Motor neuron (in vitro differentiated cells): ENCODE measurements at regions not wholly inside any gene's neighbourhood (a gene's known extent, or its start where the extent isn't known, plus 50 kb on each side); places are given as distances from the start of the nearest gene placed in this dataset.
A peak's percentile ranks its signal among the peaks of the same experiment; 100 is the strongest.
"Not testable (repeated sequence)": the region's sequence is repeated elsewhere in the genome, so short reads cannot be mapped to it uniquely, and the experiment has no call there.

ENCODE experiments used
- ATAC-seq, 8 experiments: fragments of 200-7000 bp; cut with Tn5 transposase; replicated peaks in 6 of 8; 2 replicates each; pipeline ENCODE4 v1.8.0; 2021; ENCODE audit warnings: mild to moderate bottlenecking in 8 of 8, moderate library complexity in 8 of 8
- H3K27ac ChIP-seq, 2 donors: fragments of 250-450 bp; sonication (Bioruptor Pico); 2 replicates each; pipeline ENCODE4 v1.9.0; 2021; ENCODE audit warnings: antibody characterized with exemption in 2 of 2, mild to moderate bottlenecking in 2 of 2, moderate library complexity in 1 of 2
- H3K4me1 ChIP-seq, 2 donors: fragments of 250-450 bp; sonication (Bioruptor Pico); replicated peaks in 1 of 2; 2 replicates each; pipeline ENCODE4 v1.6.1; 2021; ENCODE audit warnings: antibody characterized with exemption in 2 of 2, mild to moderate bottlenecking in 2 of 2, moderate library complexity in 1 of 2
- H3K4me3 ChIP-seq, 5 donors: fragments of 250-450 bp; sonication (Bioruptor Pico); 2 replicates each; pipeline ENCODE4 v1.9.0; 2021; ENCODE audit warnings: antibody characterized with exemption in 5 of 5, mild to moderate bottlenecking in 5 of 5, moderate library complexity in 4 of 5
- WGBS, 10 experiments: fragments of 450-650 bp; shearing (Covaris generic); methylation state at CpG; one replicate each; pipeline ENCODE4 v1.0.0; 2022; 5-methylcytosine and 5-hydroxymethylcytosine counted together
- in situ Hi-C, 9 experiments: fragments of 400-800 bp; cut with MboI; loops; one replicate each; pipeline ENCODE4 v1.15.0; 2021; ENCODE audit warnings: low sequenced_read_pairs in 9 of 9, low pct_unique_long_range_greater_than_20kb in 2 of 9; ENCODE audit not compliant: unreplicated experiment in 9 of 9

DNA sequence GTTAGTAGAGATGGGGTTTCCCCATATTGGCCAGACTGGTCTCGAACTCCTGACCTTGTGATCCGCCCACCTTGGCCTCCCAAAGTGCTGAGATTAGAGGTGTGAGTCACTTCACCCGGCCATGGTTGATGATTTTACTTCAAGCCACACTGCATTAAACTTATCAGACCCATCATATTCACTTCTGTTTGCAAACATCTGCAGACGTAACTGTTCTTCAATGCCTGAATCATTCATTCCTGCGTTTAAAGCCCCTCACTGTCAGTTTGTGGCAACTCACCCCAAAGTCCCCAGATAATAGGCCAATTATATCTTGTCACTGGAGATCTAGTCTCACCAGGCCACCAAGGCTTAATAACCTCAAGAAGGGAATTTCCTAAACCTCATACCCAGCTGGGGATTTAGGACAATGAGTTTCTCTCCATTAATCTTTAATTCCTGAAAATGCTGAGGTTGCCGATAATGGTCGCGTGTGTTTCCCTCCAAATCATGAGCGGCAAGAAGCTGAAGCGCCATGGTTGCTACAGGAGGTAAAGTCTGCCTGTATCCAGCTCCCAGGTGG is 229.6 kb downstream of the LY86 start:
- in situ Hi-C loops = no loop called here
- H3K4me1 ChIP-seq = peaks cover 0 to 2% of the 10 kb centered on the region in 2 donors
- 74 to 100% (median 93%) methylated on average over 1 to 10 of the region's 10 CpGs; no CpG with 5 or more reads in 1 of the 10 experiments for WGBS, 10 experiments
- ATAC-seq = no peak
- H3K27ac ChIP-seq = no peak overlapping the region
- H3K4me3 ChIP-seq = no peak overlapping the region

DNA sequence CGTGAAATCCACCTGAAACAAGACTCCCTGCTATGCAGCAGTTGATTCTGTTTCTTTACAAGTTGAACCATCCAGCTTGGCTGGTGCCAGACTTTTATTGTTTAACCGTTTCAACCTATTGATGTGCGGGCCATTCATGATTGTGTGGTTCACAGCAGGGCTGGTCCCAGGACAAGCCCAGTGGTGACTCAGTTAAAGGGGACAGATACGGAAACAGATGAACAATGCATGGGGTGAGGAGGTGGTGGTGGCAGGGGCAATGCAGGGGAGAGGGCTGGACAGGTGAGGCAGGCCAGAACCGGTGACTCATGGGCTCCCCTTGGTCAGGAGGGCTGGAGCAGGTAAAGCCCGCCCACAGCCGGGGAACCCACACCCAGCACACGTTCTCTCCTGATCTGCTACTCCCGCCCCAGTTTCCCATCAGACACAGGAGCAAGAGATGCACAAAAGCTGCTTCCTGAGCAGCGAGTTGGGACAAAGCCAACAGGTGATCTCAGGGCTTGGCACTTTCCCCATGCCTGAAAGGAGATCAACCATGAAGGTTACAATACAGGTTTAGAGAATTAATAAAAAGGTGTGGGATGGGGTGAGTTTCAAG is 232.2 kb downstream of the LY86 start:
- ATAC-seq = peak in 3 of 8 experiments; percentile 20 to 33 (median 32)
- H3K27ac ChIP-seq = no peak overlapping the region
- WGBS, 10 experiments = 0 to 61% (median 27%) methylated on average over 1 to 7 of the region's 10 CpGs; no CpG with 5 or more reads in 2 of the 10 experiments
- no peak overlapping the region for H3K4me3 ChIP-seq
- in situ Hi-C loops = no loop called here
- H3K4me1 ChIP-seq = no peaks in the 10 kb centered on the region

DNA sequence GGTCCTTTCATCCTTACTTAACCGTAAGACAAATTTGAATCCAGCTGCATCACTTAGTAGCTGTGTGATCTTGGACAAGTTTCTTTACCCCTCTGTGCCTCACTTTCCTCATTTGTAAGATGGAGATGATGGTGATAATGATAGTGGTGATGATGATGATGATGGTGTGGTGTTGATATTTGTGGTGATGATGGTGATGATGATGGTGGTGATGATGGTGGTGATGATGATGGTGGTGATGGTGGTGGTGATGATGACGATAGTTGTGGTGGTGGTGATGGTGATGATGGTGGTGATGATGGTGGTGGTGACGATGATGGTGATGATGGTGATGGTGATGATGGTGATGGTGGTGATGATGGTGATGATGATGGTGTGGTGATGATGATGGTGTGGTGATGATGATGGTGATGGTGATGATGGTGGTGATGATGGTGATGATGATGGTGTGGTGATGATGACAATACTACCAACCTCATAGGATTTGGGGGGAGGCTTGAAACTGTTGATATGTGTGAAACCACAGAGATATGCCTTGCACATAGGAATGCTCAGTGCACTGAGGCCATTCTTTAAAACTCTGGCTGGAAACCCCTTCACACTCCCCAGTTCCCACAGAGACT is 233.2 kb downstream of the LY86 start:
- Histone ChIP-seq H3K4me3 (no peak overlapping the region), H3K4me1 (no peaks in the 10 kb centered on the region), H3K27ac (no peak overlapping the region)
- ATAC-seq = no peak
- 33 to 100% (median 100%) methylated on average over 1 of the region's 3 CpGs; no CpG with 5 or more reads in 5 of the 10 experiments for WGBS, 10 experiments
- in situ Hi-C loops = no loop called here

DNA sequence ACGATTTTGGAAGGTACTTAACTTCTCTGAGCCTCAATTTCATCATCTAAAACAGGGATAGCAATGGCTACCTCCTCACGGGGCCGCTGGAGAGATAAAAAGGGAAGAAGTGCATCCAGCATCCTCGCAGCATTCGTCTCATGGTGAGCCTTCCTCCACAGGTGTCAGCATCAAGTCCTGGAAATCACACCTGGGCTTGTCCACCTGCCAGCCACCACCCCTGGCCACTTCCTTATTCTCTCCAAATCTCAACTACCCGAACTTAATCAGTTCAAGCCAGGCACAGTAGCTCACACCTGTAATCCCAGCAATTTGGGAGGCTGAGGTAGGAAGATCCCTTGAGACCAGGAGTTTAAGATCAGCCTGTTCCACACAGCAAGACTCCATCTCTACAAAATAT is 234.5 kb downstream of the LY86 start:
- no peaks in the 10 kb centered on the region for H3K4me1 ChIP-seq
- ATAC-seq = no peak
- in situ Hi-C loops = no loop called here
- 0 to 86% (median 65%) methylated on average over 1 to 6 of the region's 6 CpGs; no CpG with 5 or more reads in 3 of the 10 experiments for WGBS, 10 experiments
- H3K27ac ChIP-seq = no peak overlapping the region
- no peak overlapping the region for H3K4me3 ChIP-seq

DNA sequence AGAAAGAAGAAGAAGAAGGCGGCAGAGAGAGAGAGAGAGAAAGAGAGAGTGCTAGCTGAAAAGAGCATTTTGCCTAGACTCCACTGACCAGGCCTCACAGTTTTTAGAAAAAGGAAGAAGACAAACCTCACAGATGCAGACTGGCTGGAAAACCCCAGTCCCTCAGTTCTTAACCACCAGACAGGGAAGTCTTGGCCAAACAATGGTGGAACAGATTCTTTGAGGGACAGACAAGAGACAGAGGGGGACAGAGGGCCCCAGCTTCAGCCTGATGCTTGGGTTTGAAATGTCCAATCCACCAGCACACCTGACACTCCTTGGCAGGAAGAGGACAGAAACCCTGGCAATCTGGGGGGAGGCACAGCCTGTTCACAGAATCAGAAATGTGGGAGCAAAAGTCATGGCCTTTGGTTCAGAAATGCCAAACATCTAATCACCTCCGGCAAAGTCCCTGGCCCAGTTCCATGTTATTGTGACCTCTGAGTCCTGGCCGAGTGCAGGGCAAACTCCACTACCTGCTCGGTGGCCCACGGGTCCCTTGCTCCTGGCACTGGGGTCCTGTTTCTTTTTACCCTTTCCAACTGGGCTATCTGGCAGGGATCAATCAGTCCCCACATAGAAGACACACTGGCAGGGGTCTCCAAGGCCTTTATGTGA is 235.2 kb downstream of the LY86 start:
- no peak for ATAC-seq
- Histone ChIP-seq H3K27ac (no peak overlapping the region), H3K4me1 (no peaks in the 10 kb centered on the region), H3K4me3 (no peak overlapping the region)
- WGBS, 10 experiments = 60 to 100% (median 89%) methylated on average over 1 to 3 of the region's 5 CpGs; no CpG with 5 or more reads in 1 of the 10 experiments
- in situ Hi-C loops = no loop called here

DNA sequence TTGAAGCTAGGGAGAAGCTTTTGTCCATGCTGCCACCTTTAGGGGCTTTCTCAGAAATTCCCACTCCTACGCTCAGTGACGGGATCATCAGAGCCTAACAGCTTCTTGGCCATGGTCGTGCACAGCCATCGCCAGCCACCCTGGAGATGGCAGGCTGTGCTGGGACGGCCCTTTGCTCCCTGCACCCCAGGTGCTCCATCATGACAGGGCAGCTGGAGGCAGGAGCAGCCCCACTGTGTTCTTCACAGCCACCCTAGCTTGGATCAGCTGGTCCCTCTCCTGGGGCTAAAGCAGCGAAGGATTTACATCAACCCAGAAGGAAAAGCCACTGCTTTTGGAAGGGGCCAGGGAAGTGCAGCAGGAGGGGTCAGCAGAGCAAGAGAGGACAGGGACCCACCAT is 235.9 kb downstream of the LY86 start:
- no peak overlapping the region for H3K27ac ChIP-seq
- in situ Hi-C loops = no loop called here
- WGBS, 10 experiments = 60 to 100% (median 100%) methylated on average over 1 to 2 of the region's 6 CpGs; no CpG with 5 or more reads in 3 of the 10 experiments
- no peak for ATAC-seq
- H3K4me1 ChIP-seq = no peaks in the 10 kb centered on the region
- H3K4me3 ChIP-seq = no peak overlapping the region

DNA sequence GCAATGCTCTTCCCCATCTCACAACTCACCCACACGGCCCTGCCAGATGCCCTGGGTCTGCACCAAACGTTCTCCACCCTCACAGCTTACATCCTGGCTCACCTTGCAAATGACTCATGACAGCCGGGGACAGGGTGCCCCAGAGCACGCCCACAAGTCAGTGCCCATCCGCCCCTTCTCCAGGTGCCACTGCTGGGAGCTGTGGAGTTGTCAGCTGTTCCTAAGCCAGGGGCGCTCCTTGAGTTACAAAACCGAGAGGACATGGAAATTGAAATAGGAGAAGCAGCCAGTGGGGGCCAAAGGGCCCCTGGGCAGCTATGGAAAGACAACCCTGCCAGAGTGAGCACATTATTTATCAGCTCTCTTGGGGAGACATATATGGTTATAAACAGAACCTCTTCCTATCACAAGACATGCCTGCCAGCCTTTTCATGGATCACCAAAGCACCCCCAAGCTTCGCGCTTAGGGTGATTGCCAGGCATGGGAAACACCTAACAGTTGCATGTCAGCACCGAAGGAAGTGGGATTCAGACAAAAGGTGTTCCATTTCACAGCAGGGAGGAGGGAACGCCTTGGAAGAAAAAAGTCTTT is 236.8 kb downstream of the LY86 start:
- H3K27ac ChIP-seq = no peak overlapping the region
- in situ Hi-C loops = no loop called here
- no peak overlapping the region for H3K4me3 ChIP-seq
- no peak for ATAC-seq
- H3K4me1 ChIP-seq = no peaks in the 10 kb centered on the region
- 80 to 100% (median 96%) methylated on average over 1 to 6 of the region's 11 CpGs; no CpG with 5 or more reads in 2 of the 10 experiments for WGBS, 10 experiments

DNA sequence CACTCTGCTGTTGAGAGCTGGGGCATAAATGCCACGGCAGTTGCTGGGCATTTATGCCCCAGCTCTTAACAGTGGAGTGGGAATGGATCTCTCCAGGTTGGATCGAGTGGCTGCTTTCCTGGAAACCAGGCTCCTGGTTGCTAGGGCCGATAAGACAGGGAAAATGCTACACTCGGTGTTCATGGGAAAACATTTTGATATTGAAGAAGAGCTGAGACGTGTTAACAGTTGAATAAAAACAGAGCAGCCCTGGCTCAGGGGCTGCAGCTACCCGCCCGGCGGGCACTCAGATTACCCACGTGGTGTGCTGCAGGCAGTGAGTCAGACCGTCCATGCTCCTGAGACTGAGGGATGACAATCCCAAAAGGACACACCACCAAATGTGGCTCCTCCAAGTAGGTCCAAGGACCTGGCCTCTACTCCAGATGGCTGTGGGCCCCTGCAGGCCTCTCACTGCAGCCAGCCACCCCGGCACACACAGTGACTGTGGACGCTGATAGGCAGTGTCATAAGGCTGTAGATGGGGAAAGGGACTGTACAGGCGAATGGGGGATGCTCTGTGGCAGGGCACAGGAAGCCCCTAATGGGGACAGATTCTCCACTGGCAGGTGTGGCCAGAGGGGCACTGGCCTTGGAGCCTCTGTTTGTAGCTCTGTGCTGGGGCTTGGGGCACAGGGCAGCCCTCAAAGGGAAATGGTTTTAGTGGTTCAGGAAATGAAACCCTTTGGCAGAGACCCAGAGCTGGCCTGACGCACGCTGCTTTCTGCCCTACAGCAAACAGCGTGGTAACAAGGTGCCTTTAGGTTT is 237.8 kb downstream of the LY86 start:
- WGBS, 10 experiments = 72 to 92% (median 86%) methylated on average over 1 to 13 of the region's 16 CpGs; no CpG with 5 or more reads in 2 of the 10 experiments
- no peak overlapping the region for H3K4me3 ChIP-seq
- in situ Hi-C loops = no loop called here
- ATAC-seq = peak in 6 of 8 experiments; percentile 17 to 94 (median 38)
- no peaks in the 10 kb centered on the region for H3K4me1 ChIP-seq
- H3K27ac ChIP-seq = no peak overlapping the region

DNA sequence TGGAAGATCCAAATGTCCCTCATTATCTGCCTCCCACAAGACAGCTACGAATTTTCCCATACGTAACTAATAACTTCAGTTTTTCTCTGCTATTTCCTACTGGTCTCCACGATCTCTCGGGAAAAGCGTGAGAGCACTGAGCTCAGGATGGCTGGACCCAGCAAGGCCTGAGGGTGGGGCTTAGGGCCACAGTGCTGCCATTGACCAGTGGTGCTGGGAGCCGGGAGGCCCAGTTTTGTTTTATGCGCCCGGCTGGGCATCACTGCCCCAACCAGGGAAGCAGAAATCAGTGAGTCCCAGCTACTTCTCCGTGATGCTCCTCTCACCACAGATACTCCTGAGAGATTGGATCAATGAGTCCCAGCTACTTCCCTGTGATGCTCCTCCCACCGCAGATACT is 238.4 kb downstream of the LY86 start:
- H3K4me3 ChIP-seq = no peak overlapping the region
- no peak overlapping the region for H3K27ac ChIP-seq
- no peaks in the 10 kb centered on the region for H3K4me1 ChIP-seq
- in situ Hi-C loops = no loop called here
- ATAC-seq = no peak
- WGBS, 10 experiments = 40 to 92% (median 71%) methylated on average over 1 to 7 of the region's 10 CpGs; no CpG with 5 or more reads in 2 of the 10 experiments

DNA sequence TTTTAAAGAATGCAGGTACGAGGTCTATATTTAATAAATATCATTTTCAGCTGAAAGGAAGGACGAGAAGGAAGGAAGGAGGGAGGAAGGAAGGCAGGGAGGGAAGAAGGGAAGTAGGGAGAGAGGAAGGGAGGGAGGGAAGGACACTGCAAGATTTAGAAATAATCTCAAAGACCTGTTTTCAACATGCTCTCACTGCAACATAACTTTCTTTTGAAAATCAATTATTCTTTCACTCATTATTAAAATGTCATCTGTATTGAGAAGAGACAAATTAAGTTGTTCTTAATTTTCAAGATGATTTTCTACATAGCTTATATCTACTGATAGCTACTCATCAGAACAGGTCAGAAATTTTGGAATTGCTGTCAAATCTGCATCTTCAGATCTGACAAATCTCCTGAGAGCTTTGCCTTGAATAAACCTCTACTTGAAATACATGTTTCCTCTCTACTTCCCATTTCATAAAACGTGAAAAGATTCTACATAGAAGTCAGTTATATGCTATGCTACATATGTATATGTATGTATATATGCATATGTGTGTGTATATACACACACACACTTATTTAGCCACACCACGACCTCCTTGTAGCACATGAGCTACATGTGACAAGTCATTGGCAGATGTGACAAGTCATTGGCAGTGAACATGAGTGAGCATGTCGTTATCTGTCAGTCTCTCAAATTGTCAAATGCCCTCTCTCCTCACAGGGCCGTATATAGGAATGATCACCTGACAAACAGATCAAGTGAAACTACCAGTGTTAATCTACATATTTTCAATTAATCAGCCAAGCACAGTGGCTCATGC is 241.6 kb downstream of the LY86 start:
- in situ Hi-C loops = no loop called here
- WGBS, 10 experiments = 25 to 83% (median 55%) methylated on average over 2 to 6 of the region's 6 CpGs
- no peak overlapping the region for H3K4me3 ChIP-seq
- no peaks in the 10 kb centered on the region for H3K4me1 ChIP-seq
- no peak for ATAC-seq
- no peak overlapping the region for H3K27ac ChIP-seq

DNA sequence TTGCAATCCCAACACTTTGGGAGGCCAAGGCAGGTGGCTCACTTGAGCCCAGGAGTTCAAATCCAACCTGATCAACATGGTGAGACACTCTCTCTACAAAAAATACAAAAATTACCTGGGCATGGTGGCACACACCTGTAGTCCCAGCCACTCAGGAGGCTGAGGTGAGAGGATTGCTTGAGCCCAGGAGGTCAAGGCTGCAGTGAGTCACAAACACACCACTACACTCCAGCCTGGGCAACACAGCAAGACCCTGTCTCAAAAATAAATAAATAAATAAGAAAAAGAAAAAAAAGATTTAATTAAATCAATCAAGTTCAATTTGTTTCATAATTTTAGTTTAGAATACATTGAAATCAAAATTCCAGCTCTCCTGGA is 242.2 kb downstream of the LY86 start:
- H3K27ac ChIP-seq, H3K4me3 ChIP-seq, H3K4me1 ChIP-seq, in situ Hi-C loops, ATAC-seq: not testable (repeated sequence)

DNA sequence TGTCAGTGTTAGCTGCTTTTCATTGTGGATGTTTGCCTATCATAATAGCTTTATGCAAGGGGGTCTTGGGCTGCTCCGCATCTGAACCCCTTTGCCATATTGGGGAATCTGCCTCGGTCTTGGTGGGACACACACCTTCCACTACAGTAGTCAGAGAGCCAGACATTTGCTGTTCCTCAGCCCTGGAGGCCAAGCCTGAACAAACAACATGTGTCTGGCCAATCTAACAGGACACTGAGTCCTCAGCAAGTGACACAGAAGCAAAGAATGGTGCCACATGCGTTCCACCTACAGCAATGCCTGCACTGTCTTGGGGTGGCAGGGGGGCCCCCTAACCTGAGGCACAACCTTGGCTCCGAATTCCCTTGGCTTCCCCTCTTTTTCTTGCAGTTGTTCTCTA is 243.9 kb downstream of the LY86 start:
- no peak for ATAC-seq
- in situ Hi-C loops = no loop called here
- WGBS, 10 experiments = 40 to 83% (median 76%) methylated on average over 1 to 4 of the region's 4 CpGs; no CpG with 5 or more reads in 4 of the 10 experiments
- Histone ChIP-seq H3K4me1 (no peaks in the 10 kb centered on the region), H3K4me3 (no peak overlapping the region), H3K27ac (no peak overlapping the region)
